ENCODE measurements at regions not wholly inside any gene's neighbourhood (a gene's known extent, or its start where the extent isn't known, plus 50 kb on each side); places are given as distances from the start of the nearest gene placed in this dataset.

DNA sequence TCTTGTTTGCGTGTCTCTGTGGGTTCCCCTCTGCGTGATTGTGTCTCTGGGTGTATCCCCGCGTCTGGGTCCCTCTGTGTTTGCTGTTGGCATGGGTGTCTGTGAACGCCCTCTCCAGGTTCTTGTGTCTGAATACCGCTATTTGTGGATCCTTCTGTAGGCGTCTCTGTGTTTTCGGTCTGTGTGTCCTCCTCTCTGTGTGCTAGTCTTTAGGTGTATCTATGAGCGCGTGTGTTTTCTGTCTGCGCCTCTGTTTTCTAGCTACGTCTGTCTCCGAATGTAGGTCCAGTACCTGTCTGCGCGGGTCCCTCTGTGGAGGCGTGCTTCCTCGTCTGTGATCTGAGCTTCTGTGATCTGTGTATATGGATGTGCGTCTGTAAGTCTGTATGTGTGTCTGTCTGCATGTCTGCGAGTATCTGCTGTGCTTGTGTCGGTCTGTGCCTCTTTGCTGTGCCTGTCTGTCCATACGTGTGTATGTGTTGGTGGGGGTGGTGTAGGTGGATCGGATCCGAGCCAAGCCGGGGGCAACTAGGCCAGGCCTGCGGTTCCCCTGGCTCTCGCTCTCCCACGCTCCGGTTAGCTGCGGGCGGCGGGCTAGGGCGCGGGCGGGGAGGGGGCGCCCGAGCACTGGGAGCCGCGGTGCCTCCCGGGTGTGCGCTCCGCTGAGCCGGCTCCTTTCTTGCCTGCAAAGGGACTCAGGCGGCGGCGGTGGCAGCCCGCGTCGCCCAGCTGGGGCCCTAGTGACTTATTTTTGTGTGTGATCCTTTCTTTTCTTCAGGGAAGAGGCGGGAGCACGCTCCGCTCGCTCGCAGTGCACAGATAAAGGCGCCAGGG is 105.3 kb upstream of the E2F8 start:
- peaks cover 84% of the 10 kb centered on the region for H3K27me3 Mint-ChIP-seq
- peaks cover 9% of the 10 kb centered on the region for H3K36me3 Mint-ChIP-seq (ENCODE audit: low read depth)
- no peak for ATAC-seq
- DNase-seq: no peak
- H3K4me3 Mint-ChIP-seq: peak overlapping the region; percentile 49
- H3K27ac Mint-ChIP-seq: no peak overlapping the region
- H3K4me1 Mint-ChIP-seq: peaks cover 8% of the 10 kb centered on the region
- H3K9me3 ChIP-seq (ENCODE audit: control insufficient read depth, low read length, poor library complexity, severe bottlenecking): no peaks in the 10 kb centered on the region

- no peak for ATAC-seq
- Mint-ChIP-seq H3K27ac (no peak overlapping the region), H3K4me1 (peaks cover 8% of the 10 kb centered on the region), H3K36me3 (ENCODE audit: low read depth) (peaks cover 9% of the 10 kb centered on the region), H3K4me3 (peak overlapping the region; percentile 49), H3K27me3 (peaks cover 82% of the 10 kb centered on the region)
- DNase-seq: no peak
- no peaks in the 10 kb centered on the region for H3K9me3 ChIP-seq (ENCODE audit: control insufficient read depth, low read length, poor library complexity, severe bottlenecking)
Observed at GRCh38 chr11:19345519-19345847, 104.7 kb upstream of the E2F8 start.

DNA sequence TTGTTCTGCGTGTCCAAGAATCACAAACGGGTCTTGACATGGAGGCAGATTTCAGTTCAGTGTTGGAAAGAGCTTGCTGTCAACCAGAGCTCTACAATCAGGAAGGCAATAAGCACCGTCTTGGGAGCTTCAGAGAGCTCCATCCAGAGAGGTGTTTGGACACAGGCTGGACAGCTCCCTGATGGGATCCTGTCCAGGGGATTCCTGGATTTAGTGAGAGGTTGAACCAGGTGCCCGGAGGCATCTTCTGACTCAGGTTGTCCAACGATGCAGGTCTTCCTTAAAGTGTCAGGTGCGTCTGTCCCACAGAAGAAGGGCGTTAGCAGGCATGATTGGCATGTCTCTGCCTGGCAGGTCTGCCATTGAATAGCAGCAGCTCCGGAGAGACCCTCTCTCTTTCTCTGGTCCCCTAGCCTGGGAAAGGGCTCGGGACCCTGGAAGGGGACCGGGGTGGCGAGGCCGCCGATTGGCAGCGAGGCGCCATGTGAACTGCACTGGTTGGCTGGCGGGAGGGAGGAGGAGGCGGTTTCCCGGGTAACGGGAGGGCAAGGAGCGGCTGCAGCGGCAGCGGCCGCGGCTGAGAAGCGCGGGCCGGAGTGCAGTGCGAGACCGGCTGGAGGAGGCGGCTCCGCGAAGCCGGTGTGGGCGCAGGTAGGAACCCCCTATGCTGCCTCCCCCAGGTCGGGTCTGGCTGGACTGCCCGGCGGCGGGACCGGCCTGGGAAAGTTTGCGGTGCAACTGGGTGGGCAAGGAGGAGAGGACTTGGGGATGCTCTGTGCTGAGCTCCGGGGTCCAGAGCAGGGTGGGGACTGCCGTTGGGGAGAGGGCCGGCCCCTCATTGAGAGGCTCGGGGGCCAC is 104.1 kb upstream of the E2F8 start:
- no peaks in the 10 kb centered on the region for H3K9me3 ChIP-seq (ENCODE audit: control insufficient read depth, low read length, poor library complexity, severe bottlenecking)
- ATAC-seq (no peak), DNase-seq (no peak)
- no peak overlapping the region for H3K4me3 Mint-ChIP-seq
- no peak overlapping the region for H3K27ac Mint-ChIP-seq
- peaks cover 9% of the 10 kb centered on the region for H3K36me3 Mint-ChIP-seq (ENCODE audit: low read depth)
- peaks cover 7% of the 10 kb centered on the region for H3K4me1 Mint-ChIP-seq
- H3K27me3 Mint-ChIP-seq: peaks cover 81% of the 10 kb centered on the region

- Mint-ChIP-seq H3K4me1 (peaks cover 6% of the 10 kb centered on the region), H3K27me3 (peaks cover 79% of the 10 kb centered on the region), H3K4me3 (no peak overlapping the region), H3K36me3 (ENCODE audit: low read depth) (peaks cover 9% of the 10 kb centered on the region), H3K27ac (no peak overlapping the region)
- DNase-seq: no peak
- ATAC-seq: no peak
- H3K9me3 ChIP-seq (ENCODE audit: control insufficient read depth, low read length, poor library complexity, severe bottlenecking): no peaks in the 10 kb centered on the region
Observed at GRCh38 chr11:19342036-19342435, 101.3 kb upstream of the E2F8 start.

- H3K9me3 ChIP-seq (ENCODE audit: control insufficient read depth, low read length, poor library complexity, severe bottlenecking): no peaks in the 10 kb centered on the region
- Mint-ChIP-seq H3K4me1 (no peaks in the 10 kb centered on the region), H3K27me3 (peaks cover 59% of the 10 kb centered on the region), H3K27ac (no peak overlapping the region), H3K4me3 (no peak overlapping the region), H3K36me3 (ENCODE audit: low read depth) (no peaks in the 10 kb centered on the region)
- no peak for DNase-seq
- ATAC-seq: no peak
Observed at GRCh38 chr11:19338375-19338774, 97.6 kb upstream of the E2F8 start.

GRCh38 chr11:19337779-19338178 is 97.0 kb upstream of the E2F8 start:
- no peaks in the 10 kb centered on the region for H3K9me3 ChIP-seq (ENCODE audit: control insufficient read depth, low read length, poor library complexity, severe bottlenecking)
- Mint-ChIP-seq H3K36me3 (ENCODE audit: low read depth) (no peaks in the 10 kb centered on the region), H3K4me3 (no peak overlapping the region), H3K27me3 (peaks cover 56% of the 10 kb centered on the region), H3K4me1 (no peaks in the 10 kb centered on the region), H3K27ac (no peak overlapping the region)
- ATAC-seq (no peak), DNase-seq (no peak)

DNA sequence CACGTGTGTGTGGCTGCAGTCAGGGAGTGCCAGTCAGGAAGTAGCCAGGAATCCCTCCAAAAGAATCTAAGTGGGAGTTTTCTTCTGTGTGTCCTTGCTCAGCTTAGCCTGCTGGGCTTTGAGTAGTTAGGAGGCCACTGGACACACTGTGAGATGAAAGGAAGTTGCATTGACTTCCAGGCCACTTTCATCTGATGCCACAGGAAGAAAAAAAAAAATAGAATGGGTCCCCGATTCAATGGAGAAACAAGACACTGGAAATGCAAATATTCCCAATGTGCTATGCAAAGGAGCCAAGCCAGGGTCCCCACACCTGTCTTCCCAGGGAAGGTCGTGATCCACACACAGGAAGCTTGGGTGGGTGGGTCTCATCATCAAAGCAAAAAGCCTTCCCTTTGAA is 95.6 kb upstream of the E2F8 start:
- H3K9me3 ChIP-seq (ENCODE audit: control insufficient read depth, low read length, poor library complexity, severe bottlenecking): no peaks in the 10 kb centered on the region
- no peak overlapping the region for H3K4me3 Mint-ChIP-seq
- H3K4me1 Mint-ChIP-seq: no peaks in the 10 kb centered on the region
- H3K27ac Mint-ChIP-seq: no peak overlapping the region
- DNase-seq (no peak), ATAC-seq (no peak)
- no peaks in the 10 kb centered on the region for H3K36me3 Mint-ChIP-seq (ENCODE audit: low read depth)
- H3K27me3 Mint-ChIP-seq: peaks cover 53% of the 10 kb centered on the region

DNA sequence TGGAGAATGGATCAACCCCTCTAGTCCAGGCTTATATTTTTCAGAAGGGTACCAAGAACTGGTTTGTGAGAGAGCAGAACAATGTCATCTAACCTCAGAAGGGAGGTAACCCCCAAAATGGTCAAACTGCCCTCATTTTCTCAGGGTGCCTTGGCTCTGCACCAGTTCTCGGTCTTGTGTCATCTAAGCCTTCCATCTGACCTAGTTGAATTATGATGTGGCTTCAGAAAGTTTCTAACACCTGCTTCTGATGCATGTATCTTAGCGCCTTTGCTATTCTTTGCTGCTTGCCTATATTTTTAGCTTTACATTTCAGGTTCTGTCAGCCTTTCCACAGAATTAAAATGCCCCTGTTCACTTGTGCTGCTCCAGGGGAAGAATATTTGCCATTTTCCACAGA is 91.7 kb upstream of the E2F8 start:
- no peak for DNase-seq
- H3K27me3 Mint-ChIP-seq: peaks cover 39% of the 10 kb centered on the region
- H3K4me1 Mint-ChIP-seq: no peaks in the 10 kb centered on the region
- H3K36me3 Mint-ChIP-seq (ENCODE audit: low read depth): no peaks in the 10 kb centered on the region
- no peak overlapping the region for H3K4me3 Mint-ChIP-seq
- no peak overlapping the region for H3K27ac Mint-ChIP-seq
- no peaks in the 10 kb centered on the region for H3K9me3 ChIP-seq (ENCODE audit: control insufficient read depth, low read length, poor library complexity, severe bottlenecking)
- ATAC-seq: no peak

- peaks cover 31% of the 10 kb centered on the region for H3K27me3 Mint-ChIP-seq
- no peak overlapping the region for H3K27ac Mint-ChIP-seq
- no peaks in the 10 kb centered on the region for H3K36me3 Mint-ChIP-seq (ENCODE audit: low read depth)
- no peaks in the 10 kb centered on the region for H3K4me1 Mint-ChIP-seq
- ATAC-seq (no peak), DNase-seq (no peak)
- H3K9me3 ChIP-seq (ENCODE audit: control insufficient read depth, low read length, poor library complexity, severe bottlenecking): no peaks in the 10 kb centered on the region
- H3K4me3 Mint-ChIP-seq: no peak overlapping the region
Observed at GRCh38 chr11:19330416-19330815, 89.7 kb upstream of the E2F8 start.

- no peaks in the 10 kb centered on the region for H3K4me1 Mint-ChIP-seq
- no peak overlapping the region for H3K4me3 Mint-ChIP-seq
- ATAC-seq (no peak), DNase-seq (no peak)
- H3K27ac Mint-ChIP-seq: no peak overlapping the region
- H3K27me3 Mint-ChIP-seq: peaks cover 31% of the 10 kb centered on the region
- H3K9me3 ChIP-seq (ENCODE audit: control insufficient read depth, low read length, poor library complexity, severe bottlenecking): no peaks in the 10 kb centered on the region
- H3K36me3 Mint-ChIP-seq (ENCODE audit: low read depth): no peaks in the 10 kb centered on the region
Observed at GRCh38 chr11:19329970-19330369, 89.2 kb upstream of the E2F8 start.

GRCh38 chr11:19328586-19329311 is 88.0 kb upstream of the E2F8 start:
- H3K9me3 ChIP-seq (ENCODE audit: control insufficient read depth, low read length, poor library complexity, severe bottlenecking): no peaks in the 10 kb centered on the region
- ATAC-seq (no peak), DNase-seq (no peak)
- Mint-ChIP-seq H3K4me1 (no peaks in the 10 kb centered on the region), H3K27me3 (peaks cover 30% of the 10 kb centered on the region), H3K27ac (no peak overlapping the region), H3K4me3 (no peak overlapping the region), H3K36me3 (ENCODE audit: low read depth) (no peaks in the 10 kb centered on the region)

DNA sequence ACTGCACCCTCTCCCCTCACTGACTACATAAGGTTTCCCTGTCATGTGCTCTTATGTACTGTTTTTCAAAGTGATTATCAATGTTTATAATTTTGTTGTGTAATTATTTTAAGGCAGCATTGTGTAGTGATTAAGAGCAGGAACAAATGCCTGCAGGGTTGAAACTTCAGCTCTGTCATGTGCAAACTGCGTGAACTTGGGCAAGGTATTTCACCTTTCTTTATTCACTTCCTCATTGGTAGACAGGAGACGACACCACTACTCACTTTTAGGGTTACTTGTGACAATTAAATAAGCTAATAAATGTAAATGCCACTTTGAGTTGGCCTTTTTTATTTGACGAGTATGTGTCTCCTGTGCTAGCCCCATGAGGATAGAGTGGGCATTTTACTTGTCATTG is 86.5 kb upstream of the E2F8 start:
- no peak overlapping the region for H3K27ac Mint-ChIP-seq

DNA sequence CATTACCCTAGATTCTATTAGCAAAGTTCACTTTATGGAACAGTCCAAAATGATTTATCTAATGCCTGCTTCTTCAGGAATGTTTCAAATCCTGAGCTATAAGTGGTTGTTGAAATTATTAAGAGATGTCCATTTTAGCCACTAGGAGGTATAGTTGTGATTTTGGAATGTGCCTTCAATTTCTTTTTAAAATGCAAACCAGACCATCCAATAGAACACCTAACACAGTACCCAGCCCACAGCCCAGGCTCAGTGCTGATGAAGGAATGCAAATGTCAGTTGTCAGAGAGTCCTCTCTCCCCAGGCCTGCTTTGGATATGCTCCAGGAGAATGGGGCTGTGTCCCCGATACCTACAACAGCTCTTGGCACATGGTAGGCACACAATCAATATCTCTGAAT is 85.8 kb upstream of the E2F8 start:
- no peak for DNase-seq
- ATAC-seq: no peak
- Mint-ChIP-seq H3K27me3 (peaks cover 41% of the 10 kb centered on the region), H3K36me3 (ENCODE audit: low read depth) (no peaks in the 10 kb centered on the region), H3K27ac (no peak overlapping the region), H3K4me1 (no peaks in the 10 kb centered on the region), H3K4me3 (no peak overlapping the region)
- no peaks in the 10 kb centered on the region for H3K9me3 ChIP-seq (ENCODE audit: control insufficient read depth, low read length, poor library complexity, severe bottlenecking)

More for the DNA sequence above, 86.5 kb upstream of the E2F8 start:
- Mint-ChIP-seq H3K27me3 (peaks cover 33% of the 10 kb centered on the region), H3K36me3 (ENCODE audit: low read depth) (no peaks in the 10 kb centered on the region), H3K4me3 (no peak overlapping the region), H3K4me1 (no peaks in the 10 kb centered on the region)
- ATAC-seq (no peak), DNase-seq (no peak)
- no peaks in the 10 kb centered on the region for H3K9me3 ChIP-seq (ENCODE audit: control insufficient read depth, low read length, poor library complexity, severe bottlenecking)

All from T-helper 17 cell (primary cell).